H1 (cell line): ENCODE measurements at regions not wholly inside any gene's neighbourhood (a gene's known extent, or its start where the extent isn't known, plus 50 kb on each side); places are given as distances from the start of the nearest gene placed in this dataset.

Experiments used
- CTCF ChIA-PET: fragments of 300-600 bp; sonication (Branson Sonifier 250); formaldehyde crosslinking; loops from one replicate; lab custom pipeline; 2021; ENCODE audit not compliant: partially characterized antibody; lab: Charles Lee
- POLR2A ChIA-PET: fragments of 300-600 bp; sonication (Branson Sonifier 250); formaldehyde crosslinking; loops from one replicate; lab custom pipeline; 2021; ENCODE audit warnings: inconsistent platforms; ENCODE audit not compliant: partially characterized antibody; lab: Charles Lee
- DNase-seq, 2 experiments: peaks; one replicate each; pipeline versions ENCODE4 v3.0.0 to v3.0.0-alpha.2; 2010 to 2022; ENCODE audit warnings: low spot score in 2 of 2, low read depth in 1 of 2, mixed read lengths in 1 of 2
- FAIRE-seq: peaks from 2 replicates; lab custom pipeline; 2011; peaks lifted over from hg19 to GRCh38; lab: Jason Lieb, UNC
- H2AFZ ChIP-seq: 2 replicates; pipeline ENCODE4 v1.8.1; 2012; ENCODE audit warnings: low read length, inconsistent platforms
- H2AK5ac ChIP-seq: 2 replicates; pipeline ENCODE4 v1.6.1; 2013; ENCODE audit warnings: low read depth, low read length
- H2BK120ac ChIP-seq: replicated peaks from 2 replicates; pipeline ENCODE3; 2013; ENCODE audit warnings: low read depth, low read length, inconsistent platforms
- H2BK12ac ChIP-seq: 2 replicates; pipeline ENCODE4 v1.6.1; 2013; ENCODE audit warnings: low read depth, low read length
- H2BK15ac ChIP-seq: 2 replicates; pipeline ENCODE4 v1.6.1; 2013; ENCODE audit warnings: low read length
- H2BK20ac ChIP-seq: 2 replicates; pipeline ENCODE4 v1.6.1; 2013; ENCODE audit warnings: low read length
- H2BK5ac ChIP-seq: 2 replicates; pipeline ENCODE4 v1.6.1; 2013; ENCODE audit warnings: low read depth, low read length
- H3K14ac ChIP-seq: 2 replicates; pipeline ENCODE4 v1.6.1; 2013; ENCODE audit warnings: inconsistent platforms; ENCODE audit not compliant: insufficient read length
- H3K18ac ChIP-seq: 2 replicates; pipeline ENCODE4 v1.6.1; 2013; ENCODE audit warnings: low read length; ENCODE audit errors: extremely low read depth
- H3K23ac ChIP-seq: 2 replicates; pipeline ENCODE4 v1.6.1; 2013; ENCODE audit warnings: inconsistent platforms; ENCODE audit not compliant: insufficient read length
- H3K23me2 ChIP-seq: 2 replicates; pipeline ENCODE4 v1.6.1; 2013; ENCODE audit warnings: low read depth, low read length
- H3K27ac ChIP-seq: 2 replicates; pipeline ENCODE4 v1.6.1; 2011; ENCODE audit warnings: low read depth, low read length, inconsistent platforms
- H3K27me3 ChIP-seq, 4 experiments: replicated peaks in 1 of 4; 1 replicate in 1 of 4; 2 replicates in 3 of 4; pipeline versions ENCODE4 v1.6.1 to v1.8.1; 2011 to 2013; ENCODE audit warnings: low read length in 3 of 4, mild to moderate bottlenecking in 3 of 4, inconsistent platforms in 2 of 4, mixed read lengths in 2 of 4, moderate library complexity in 1 of 4; ENCODE audit not compliant: control insufficient read depth in 3 of 4, insufficient read depth in 3 of 4; ENCODE audit errors: extremely low read depth in 1 of 4
- H3K36me3 ChIP-seq, 4 experiments: 2 replicates each; pipeline versions ENCODE4 v1.6.1 to v1.8.1; 2011 to 2013; ENCODE audit warnings: mild to moderate bottlenecking in 4 of 4, low read length in 3 of 4, moderate library complexity in 2 of 4, control low read depth in 1 of 4, inconsistent platforms in 1 of 4; ENCODE audit not compliant: insufficient read depth in 4 of 4, control insufficient read depth in 2 of 4
- H3K4ac ChIP-seq: replicated peaks from 2 replicates; pipeline ENCODE3; 2013; ENCODE audit warnings: low read length, low read depth, mixed read lengths, inconsistent platforms; ENCODE audit not compliant: insufficient read length
- H3K4me1 ChIP-seq, 4 experiments: replicated peaks in 1 of 4; 1 replicate in 1 of 4; 2 replicates in 3 of 4; pipeline versions ENCODE4 v1.6.1 to v1.8.1; 2011 to 2013; ENCODE audit warnings: low read length in 3 of 4, inconsistent platforms in 2 of 4, mixed read lengths in 1 of 4; ENCODE audit not compliant: insufficient read depth in 4 of 4, control insufficient read depth in 3 of 4
- H3K4me2 ChIP-seq, 2 experiments: 2 replicates each; pipeline versions ENCODE4 v1.6.1 to v1.8.1; 2011 to 2013; ENCODE audit warnings: low read depth in 2 of 2, low read length in 2 of 2, control low read depth in 1 of 2, inconsistent platforms in 1 of 2, mild to moderate bottlenecking in 1 of 2; ENCODE audit not compliant: insufficient read depth in 1 of 2
- H3K4me3 ChIP-seq, 4 experiments: fragments of 200-600, 300-600 bp in 1 of 4; sonication (generic), shearing (Covaris generic), sonication (Bioruptor Twin) in 1 of 4; 2 replicates each; pipeline versions ENCODE4 v1.5.1 to v1.8.1; 2011 to 2016; ENCODE audit warnings: low read length in 4 of 4, low read depth in 3 of 4, control low read depth in 2 of 4, inconsistent platforms in 2 of 4, mild to moderate bottlenecking in 2 of 4, mixed read lengths in 1 of 4, moderate library complexity in 1 of 4; ENCODE audit not compliant: insufficient read depth in 2 of 4; ENCODE audit errors: extremely low read depth in 1 of 4
- H3K56ac ChIP-seq: replicated peaks from 2 replicates; pipeline ENCODE3; 2013; ENCODE audit warnings: low read depth, mild to moderate bottlenecking, mixed read lengths, low read length, inconsistent platforms; ENCODE audit not compliant: insufficient read length
- H3K79me1 ChIP-seq: 2 replicates; pipeline ENCODE4 v1.6.1; 2013; ENCODE audit warnings: low read depth, low read length, control low read depth
- H3K79me2 ChIP-seq, 2 experiments: 2 replicates each; pipeline versions ENCODE4 v1.6.1 to v1.8.1; 2012 to 2013; ENCODE audit warnings: low read length in 2 of 2, mild to moderate bottlenecking in 2 of 2, inconsistent platforms in 1 of 2; ENCODE audit not compliant: insufficient read depth in 2 of 2, control insufficient read depth in 1 of 2
- H3K9ac ChIP-seq, 4 experiments: replicated peaks in 1 of 4; 1 replicate in 1 of 4; 2 replicates in 3 of 4; pipeline versions ENCODE4 v1.6.1 to v1.8.1; 2011 to 2013; ENCODE audit warnings: low read depth in 3 of 4, low read length in 3 of 4, control low read depth in 2 of 4, mild to moderate bottlenecking in 2 of 4, moderate library complexity in 2 of 4, inconsistent platforms in 1 of 4; ENCODE audit errors: extremely low read depth in 1 of 4
- H3K9me3 ChIP-seq, 2 experiments: 2 replicates each; pipeline versions ENCODE4 v1.6.1 to v1.8.1; 2012 to 2013; ENCODE audit warnings: mild to moderate bottlenecking in 2 of 2, moderate library complexity in 2 of 2, control low read depth in 1 of 2, inconsistent platforms in 1 of 2, low read depth in 1 of 2, low read length in 1 of 2, mixed read lengths in 1 of 2; ENCODE audit not compliant: insufficient read depth in 2 of 2
- H4K20me1 ChIP-seq, 2 experiments: replicated peaks in 1 of 2; 2 replicates each; pipeline versions ENCODE3 to v1.8.1; 2011 to 2013; ENCODE audit warnings: inconsistent platforms in 2 of 2, low read length in 2 of 2, mild to moderate bottlenecking in 1 of 2; ENCODE audit not compliant: insufficient read depth in 2 of 2, control insufficient read depth in 1 of 2
- H4K5ac ChIP-seq: 2 replicates; pipeline ENCODE4 v1.6.1; 2013; ENCODE audit warnings: low read length, low read depth, mixed read lengths, inconsistent platforms; ENCODE audit not compliant: insufficient read length
- H4K8ac ChIP-seq: 2 replicates; pipeline ENCODE4 v1.8.0; 2013; ENCODE audit warnings: mild to moderate bottlenecking, moderate library complexity, low read length, inconsistent platforms; ENCODE audit not compliant: insufficient read depth; ENCODE audit errors: extremely low read depth
- H4K91ac ChIP-seq: replicated peaks from 2 replicates; pipeline ENCODE3; 2013; ENCODE audit warnings: low read length, mixed read lengths, inconsistent platforms; ENCODE audit not compliant: insufficient read length
- EGR1 ChIP-seq: IDR thresholded peaks from 2 replicates; pipeline ENCODE4 v1.6.1; 2011; ENCODE audit warnings: low read depth, low read length, borderline replicate concordance
- GABPA ChIP-seq: IDR thresholded peaks from 2 replicates; pipeline ENCODE4 v1.6.1; 2011; ENCODE audit warnings: mild to moderate bottlenecking, low read length, moderate library complexity, borderline replicate concordance; ENCODE audit not compliant: insufficient read depth
- HDAC6 ChIP-seq: IDR thresholded peaks from one replicate; pipeline ENCODE4 v1.7.1; 2012; ENCODE audit warnings: low read depth, mild to moderate bottlenecking, inconsistent platforms, low read length, moderate library complexity
- MAFK ChIP-seq: IDR thresholded peaks from 2 replicates; pipeline ENCODE4 v1.6.1; 2012; ENCODE audit warnings: low read depth, mild to moderate bottlenecking, improper control_type of control experiment, low read length
- POLR2A ChIP-seq, 2 experiments: IDR thresholded peaks; 1 replicate in 1 of 2; 2 replicates in 1 of 2; pipeline ENCODE4 v1.6.1; 2011; ENCODE audit warnings: low read depth in 2 of 2, low read length in 2 of 2, mild to moderate bottlenecking in 2 of 2; ENCODE audit errors: control extremely low read depth in 1 of 2
- RAD21 ChIP-seq, 2 experiments: IDR thresholded peaks in 1 of 2; conservative IDR thresholded peaks in 1 of 2; 2 replicates each; pipeline ENCODE4 v1.6.1; 2011; ENCODE audit warnings: low read depth in 2 of 2, low read length in 2 of 2, improper control_type of control experiment in 1 of 2, inconsistent platforms in 1 of 2, mild to moderate bottlenecking in 1 of 2, moderate library complexity in 1 of 2
- SIRT6 ChIP-seq: IDR thresholded peaks from one replicate; pipeline ENCODE4 v1.7.1; 2012; ENCODE audit warnings: low read length, inconsistent platforms
- SRF ChIP-seq: IDR thresholded peaks from 2 replicates; pipeline ENCODE4 v1.6.1; 2011; ENCODE audit warnings: mild to moderate bottlenecking, low read depth, low read length, moderate library complexity
- WGBS, 2 experiments: shearing (Covaris generic) in 1 of 2; methylation state at CpG; one replicate each; pipeline versions ENCODE4 v1.1.6 to v1.1.7; 2013 to 2015; ENCODE audit warnings: low lambda C conversion rate in 2 of 2, mixed read lengths in 2 of 2, inconsistent platforms in 1 of 2, low coverage in 1 of 2, missing lambda C conversion rate in 1 of 2; ENCODE audit not compliant: insufficient replicate concordance in 2 of 2, insufficient coverage in 1 of 2, insufficient read length in 1 of 2; ENCODE audit errors: extremely low coverage in 1 of 2, missing lambda C conversion rate in 1 of 2; 5-methylcytosine and 5-hydroxymethylcytosine counted together

DNA sequence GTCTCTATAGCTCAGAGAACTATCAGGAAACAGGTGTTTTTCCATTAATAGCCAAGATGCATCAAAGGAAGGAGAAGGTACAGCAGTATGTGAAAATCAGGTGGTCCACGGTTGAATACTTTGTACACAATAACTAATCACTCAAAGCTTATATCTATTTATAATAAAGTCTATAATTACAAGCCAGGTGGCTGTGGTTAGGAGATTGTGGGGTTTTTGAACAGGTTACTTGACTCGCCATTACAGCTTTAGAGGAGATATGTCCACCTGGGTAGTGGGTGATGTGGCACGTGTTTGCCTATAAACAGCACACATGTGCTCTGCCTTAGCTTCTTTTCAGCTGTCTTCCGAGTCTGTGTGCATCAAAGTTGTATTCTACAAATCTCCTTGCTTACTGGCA, 892.2 kb upstream of the ZEB2 start:
- Histone ChIP-seq H4K5ac (no peak overlapping the region), H4K91ac (no peak overlapping the region), H4K20me1 (no peaks in the 10 kb centered on the region), H3K79me1 (no peaks in the 10 kb centered on the region), H2AFZ (no peak overlapping the region), H3K14ac (no peak overlapping the region), H3K27ac (no peak overlapping the region), H2BK5ac (no peak overlapping the region), H3K9ac (no peak overlapping the region), H2BK20ac (no peak overlapping the region), H2BK15ac (no peak overlapping the region), H3K79me2 (no peaks in the 10 kb centered on the region), H3K4me3 (no peak overlapping the region), H3K23ac (no peak overlapping the region), H2BK12ac (no peak overlapping the region), H3K23me2 (no peaks in the 10 kb centered on the region), H3K56ac (no peak overlapping the region), H2BK120ac (no peak overlapping the region), H3K27me3 (peaks cover 0 to 2% (median 0%) of the 10 kb centered on the region in 4 experiments; a peak in 1 of 7 replicates), H3K36me3 (no peaks in the 10 kb centered on the region), H2AK5ac (no peak overlapping the region), H3K4me2 (no peak overlapping the region), H3K4me1 (no peaks in the 10 kb centered on the region), H4K8ac (no peak overlapping the region), H3K4ac (no peak overlapping the region), H3K18ac (no peak overlapping the region), H3K9me3 (no peaks in the 10 kb centered on the region)
- no peak for DNase-seq
- ChIA-PET POLR2A (no interaction called here), CTCF (interaction anchor here (0.6 to 2.0 kb wide), 3 partner anchors 19 to 1673 kb away, joined by 3 to 5 read pairs (median 3); no protein-coding TSS in a partner anchor)
- 89% methylated on average over 4 of the region's 4 CpGs; no CpG with 5 or more reads in 1 of the 2 experiments for WGBS, 2 experiments
- FAIRE-seq, result no peak
- TF ChIP-seq SRF, result no peak
- no peak for TF ChIP-seq HDAC6
- no peak for TF ChIP-seq GABPA
- TF ChIP-seq MAFK, result no peak
- TF ChIP-seq POLR2A (IDR thresholded peaks at IDR 0.05; ENCODE audit: control extremely low read depth in 1 of 2, low read depth in 2 of 2, low read length in 2 of 2), result no peak
- no peak for TF ChIP-seq EGR1
- no peak for TF ChIP-seq SIRT6
- TF ChIP-seq RAD21 (IDR thresholded peaks at IDR 0.05 in 1 of 2, conservative IDR thresholded peaks at IDR 0.05 in 1 of 2; ENCODE audit: low read depth in 2 of 2, low read length in 2 of 2), result no peak
